ENCODE measurements at regions not wholly inside any gene's neighbourhood (a gene's known extent, or its start where the extent isn't known, plus 50 kb on each side); places are given as distances from the start of the nearest gene placed in this dataset.

DNA sequence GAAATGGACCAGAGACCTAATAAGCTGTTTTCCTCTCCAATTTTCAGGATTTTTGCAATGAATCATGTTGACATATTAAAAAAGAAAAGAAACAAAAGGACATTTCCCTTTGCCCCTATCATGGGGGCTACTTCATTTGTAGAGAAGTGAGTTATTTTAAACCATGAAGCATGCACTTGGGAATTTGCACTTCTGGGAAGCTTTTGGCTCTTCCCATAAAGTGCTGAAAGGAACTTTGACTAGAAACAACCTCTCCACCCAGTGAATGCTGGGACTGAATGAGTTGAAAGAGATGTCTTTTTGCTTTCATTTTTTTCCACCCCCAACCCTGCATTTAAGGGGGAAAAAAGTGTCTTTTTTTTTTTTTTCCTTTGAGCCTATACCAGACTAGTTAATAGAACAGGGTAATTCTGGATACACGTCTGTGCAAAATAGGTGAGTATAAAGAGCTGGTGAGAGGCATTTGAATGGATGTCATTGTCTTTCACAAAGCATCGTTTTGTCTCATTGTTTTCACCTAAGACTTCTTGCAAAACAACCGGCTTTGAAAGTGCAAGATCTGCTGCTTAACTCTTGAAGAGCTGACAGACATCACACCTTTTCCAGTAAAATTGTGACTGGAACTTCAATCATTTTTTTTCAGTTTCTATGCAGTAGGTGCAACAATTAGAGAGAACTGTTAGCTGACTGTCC, 138.7 kb upstream of the BACH2 start:
- DNase-seq (ENCODE audit: low spot score) = no peak

- DNase-seq (ENCODE audit: low spot score) = no peak
Measured at GRCh38 chr6:90434094-90434493, 137.5 kb upstream of the BACH2 start.

DNA sequence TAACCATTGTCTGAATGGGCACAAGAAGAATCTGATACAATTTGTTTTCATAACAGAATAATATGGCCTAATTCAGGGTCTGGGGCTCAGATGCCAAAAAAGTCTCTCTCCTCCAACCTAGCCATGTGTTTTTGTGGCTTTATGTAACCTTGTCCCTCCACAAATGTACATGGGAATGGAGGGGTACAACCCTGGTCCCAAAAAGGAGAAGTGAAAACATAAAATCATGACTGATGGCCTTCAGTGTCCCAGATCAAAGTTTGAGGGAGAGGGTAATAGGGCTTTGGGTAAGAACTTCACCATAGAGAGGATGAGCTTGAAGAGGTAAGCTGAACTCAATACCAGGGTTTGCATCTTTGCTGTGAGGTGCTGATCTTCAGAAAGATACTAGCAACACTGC, 136.3 kb upstream of the BACH2 start:
- no peak for DNase-seq (ENCODE audit: low spot score)

DNA sequence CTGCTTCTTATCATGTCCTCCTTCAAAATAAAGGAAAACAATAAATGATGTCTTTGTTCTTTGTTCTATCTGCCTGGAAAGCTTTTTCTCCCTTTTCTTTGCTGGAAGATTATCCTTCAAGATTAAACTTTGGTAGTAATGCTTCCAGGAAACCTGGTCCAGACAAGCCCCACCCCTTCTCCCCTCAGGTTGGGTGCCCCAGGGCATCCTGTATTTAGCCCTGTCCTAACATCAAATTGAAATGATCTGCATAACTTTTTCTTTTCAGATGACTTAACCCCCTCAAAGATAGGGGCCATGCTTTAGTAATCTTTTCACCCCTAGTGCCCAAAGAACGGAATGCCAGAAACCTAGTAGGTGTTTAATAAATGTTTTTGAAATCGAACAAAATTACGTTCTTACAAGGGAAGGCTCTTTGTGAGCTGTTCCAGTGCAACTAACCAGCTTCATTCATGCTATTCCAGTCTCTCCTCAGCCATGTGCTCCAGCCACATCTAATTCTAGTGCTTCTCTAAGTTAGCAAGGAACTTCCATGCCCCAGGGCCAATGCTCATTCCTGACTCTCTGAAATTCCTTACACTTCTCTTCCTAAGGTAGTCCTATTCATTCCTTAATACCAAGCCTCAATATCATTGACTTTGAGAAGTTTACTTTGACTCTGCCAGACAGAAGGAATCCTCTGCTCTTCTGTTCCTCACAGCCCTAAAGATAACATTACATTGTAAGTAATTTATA, 135.6 kb upstream of the BACH2 start:
- no peak for DNase-seq (ENCODE audit: low spot score)

GRCh38 chr6:90431576-90431975, 134.9 kb upstream of the BACH2 start:
- DNase-seq (ENCODE audit: low spot score) = no peak

DNA sequence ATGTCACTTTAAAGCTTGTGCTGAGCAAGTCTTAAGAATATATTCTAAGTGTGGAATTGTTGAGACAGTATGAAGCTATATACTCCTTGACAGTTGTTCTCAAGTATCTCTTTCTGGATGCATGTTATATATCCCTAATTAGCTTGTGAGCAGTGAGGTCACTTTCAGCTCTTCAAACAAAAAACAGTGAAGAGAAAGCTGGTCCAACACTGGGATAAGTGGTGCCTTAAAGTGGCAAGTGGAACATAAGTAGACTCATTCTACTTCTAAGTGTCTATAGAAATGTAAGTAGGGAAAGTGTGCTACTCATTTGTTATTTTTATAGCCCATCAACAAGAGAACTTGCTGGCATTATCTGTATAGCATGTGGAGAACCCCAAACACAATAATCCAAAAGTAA, 133.1 kb upstream of the BACH2 start:
- no peak for DNase-seq (ENCODE audit: low spot score)

DNA sequence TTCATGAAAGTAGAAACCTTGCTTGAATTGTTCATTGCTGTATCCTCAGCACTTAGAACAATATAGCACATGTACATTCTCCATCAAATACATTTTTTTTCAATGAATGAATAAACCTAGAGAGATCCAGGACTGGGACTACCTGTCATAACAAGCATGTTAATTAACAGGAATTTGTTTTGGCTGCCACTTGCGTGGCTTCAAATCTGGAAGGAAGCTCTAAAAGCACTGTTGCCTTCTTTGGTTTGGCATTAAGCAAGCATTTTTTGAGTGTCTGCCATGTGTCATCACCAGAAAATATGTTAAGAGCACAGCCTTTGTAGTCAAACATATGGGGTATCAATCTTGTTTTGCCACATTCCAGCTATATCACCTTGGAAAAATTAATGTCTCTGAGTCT, 131.9 kb upstream of the BACH2 start:
- no peak for DNase-seq (ENCODE audit: low spot score)

- no peak for DNase-seq (ENCODE audit: low spot score)
Measured at GRCh38 chr6:90425161-90425641, 128.6 kb upstream of the BACH2 start.

DNA sequence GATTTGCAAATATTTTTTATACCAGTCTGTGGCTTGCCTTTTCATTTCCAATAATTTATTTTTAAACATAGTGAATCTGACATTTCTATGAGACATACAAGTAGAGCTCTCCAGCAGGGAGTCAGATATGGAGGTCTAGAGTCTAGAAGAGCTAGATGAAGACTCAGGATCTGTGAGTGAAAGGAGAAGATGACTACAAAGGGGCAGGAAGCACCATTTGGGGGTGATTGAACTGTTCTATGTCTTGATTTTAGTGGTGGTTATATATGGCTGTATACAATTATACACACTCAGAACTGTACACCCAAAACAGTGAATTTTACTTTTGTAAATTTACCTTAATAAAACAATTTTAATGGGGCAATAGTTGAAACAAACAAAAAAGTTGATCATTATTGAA, 127.9 kb upstream of the BACH2 start:
- no peak for DNase-seq (ENCODE audit: low spot score)

GRCh38 chr6:90421666-90422065, 125.0 kb upstream of the BACH2 start:
- no peak for DNase-seq (ENCODE audit: low spot score)

GRCh38 chr6:90420500-90420899, 123.9 kb upstream of the BACH2 start:
- DNase-seq (ENCODE audit: low spot score) = no peak

DNA sequence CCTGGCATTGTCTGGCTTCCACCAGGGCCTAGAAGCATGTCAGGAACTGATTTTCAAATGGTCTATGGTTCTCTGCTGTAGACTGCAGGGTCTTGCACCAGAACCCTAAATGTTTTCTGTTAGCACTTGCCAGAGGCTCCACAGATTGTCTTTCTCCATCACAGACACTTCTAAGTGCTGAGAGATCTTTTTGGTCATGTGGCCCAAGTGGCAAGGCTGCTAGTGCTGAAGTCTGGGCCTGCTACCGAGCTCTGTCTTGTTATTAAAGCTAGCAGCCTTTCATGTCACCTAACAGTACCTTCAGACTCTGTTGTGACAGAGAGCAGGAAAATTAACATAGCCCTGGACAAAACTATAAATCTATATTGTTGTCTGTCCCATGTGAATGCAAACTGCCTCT, 120.7 kb upstream of the BACH2 start:
- no peak for DNase-seq (ENCODE audit: low spot score)

DNA sequence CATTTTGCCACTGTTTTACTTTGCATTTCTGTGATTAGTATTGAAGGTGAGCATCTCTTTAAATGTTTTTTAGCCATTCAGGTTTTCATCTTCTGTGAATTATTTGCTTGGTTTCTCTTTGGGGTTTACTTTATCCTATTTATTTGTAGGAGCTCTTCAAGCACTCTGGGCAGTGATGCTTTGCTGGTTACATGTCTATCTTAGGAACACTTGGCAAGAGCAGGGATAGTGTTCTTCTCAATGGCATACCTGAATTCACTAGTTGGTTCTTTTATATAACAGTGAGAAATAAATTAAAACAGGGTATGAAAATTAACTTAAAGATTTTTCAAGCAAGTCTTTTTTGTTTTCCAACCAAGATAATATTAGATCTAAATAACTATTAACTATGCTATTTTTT, 119.7 kb upstream of the BACH2 start:
- DNase-seq (ENCODE audit: low spot score) = no peak

DNA sequence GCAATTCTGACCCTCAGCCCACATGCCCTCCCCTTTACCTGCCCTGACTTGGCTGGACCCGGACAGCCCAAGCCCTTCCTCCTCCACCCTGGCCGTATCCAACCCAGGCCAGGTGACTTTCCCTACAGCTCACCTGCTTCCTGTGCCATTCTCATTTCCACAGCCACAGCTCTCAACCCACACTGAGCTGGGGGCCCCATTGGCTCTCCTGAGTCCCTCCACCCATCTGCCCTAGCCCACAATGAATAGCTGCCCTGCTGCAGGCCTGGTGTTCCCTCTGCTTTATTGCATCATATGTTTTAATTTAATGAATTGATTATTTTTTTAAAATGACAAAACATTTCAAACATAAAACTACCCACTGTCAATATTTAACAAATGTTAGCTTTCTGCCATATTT, 118.5 kb upstream of the BACH2 start:
- no peak for DNase-seq (ENCODE audit: low spot score)

DNA sequence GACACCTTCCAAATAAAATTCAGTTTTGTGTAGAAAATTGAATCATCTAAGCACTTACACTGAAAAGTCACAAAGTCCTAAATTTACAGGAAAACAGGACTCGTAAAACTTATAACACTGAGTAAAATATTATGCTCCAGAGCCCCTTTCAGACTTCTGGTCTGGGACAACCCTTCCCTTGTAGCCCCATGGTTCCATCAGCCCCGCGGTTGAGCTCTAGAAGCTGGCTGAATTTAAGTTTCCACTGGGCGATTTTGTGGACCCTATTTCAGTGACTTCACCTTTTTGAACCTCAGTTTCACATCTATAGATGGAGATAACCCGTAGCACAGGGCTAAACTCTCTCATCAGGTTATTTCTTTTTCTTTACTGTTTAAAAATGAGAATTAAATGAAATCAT, 117.7 kb upstream of the BACH2 start:
- DNase-seq (ENCODE audit: low spot score) = no peak

DNA sequence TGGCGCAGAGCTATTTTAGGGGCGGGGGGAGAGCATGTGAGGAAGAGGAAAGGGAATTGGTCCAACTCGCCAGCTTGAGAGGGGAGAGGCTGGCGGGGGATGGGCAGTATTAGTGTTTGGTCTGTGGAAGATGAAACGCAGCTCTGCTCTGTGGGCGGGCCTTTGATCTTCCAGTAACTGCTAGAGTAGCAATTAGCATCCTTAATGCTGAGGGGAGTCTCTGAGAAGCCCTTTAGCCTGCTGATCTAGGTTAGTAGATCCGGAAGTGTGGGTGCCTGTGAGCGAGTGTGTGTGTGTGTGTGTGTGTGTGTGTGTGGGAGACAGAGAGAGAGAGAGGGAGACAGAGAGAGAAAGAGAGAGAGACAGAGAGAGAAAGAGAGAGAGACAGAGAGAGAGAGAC, 117.2 kb upstream of the BACH2 start:
- no peak for DNase-seq (ENCODE audit: low spot score)

DNA sequence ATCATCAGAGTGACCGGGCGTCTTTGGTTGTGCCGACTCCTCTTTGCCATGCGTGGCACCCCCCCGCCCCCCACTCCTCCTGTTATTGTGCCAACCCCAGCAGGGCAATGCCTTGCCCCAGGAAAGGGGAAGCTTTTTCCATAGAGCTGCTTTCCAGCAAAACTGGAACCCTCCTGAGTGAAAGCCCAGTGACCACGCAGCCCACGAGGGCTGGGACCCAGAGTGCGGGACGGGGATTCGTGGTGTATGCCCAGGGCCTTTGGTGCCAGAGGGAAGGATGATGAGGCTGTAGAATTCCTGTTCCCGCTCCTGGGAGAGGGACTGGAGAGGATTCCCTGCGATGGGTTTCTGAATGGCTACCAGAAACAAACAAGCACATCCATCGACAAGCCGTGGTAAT, 116.8 kb upstream of the BACH2 start:
- DNase-seq (ENCODE audit: low spot score) = no peak

DNA sequence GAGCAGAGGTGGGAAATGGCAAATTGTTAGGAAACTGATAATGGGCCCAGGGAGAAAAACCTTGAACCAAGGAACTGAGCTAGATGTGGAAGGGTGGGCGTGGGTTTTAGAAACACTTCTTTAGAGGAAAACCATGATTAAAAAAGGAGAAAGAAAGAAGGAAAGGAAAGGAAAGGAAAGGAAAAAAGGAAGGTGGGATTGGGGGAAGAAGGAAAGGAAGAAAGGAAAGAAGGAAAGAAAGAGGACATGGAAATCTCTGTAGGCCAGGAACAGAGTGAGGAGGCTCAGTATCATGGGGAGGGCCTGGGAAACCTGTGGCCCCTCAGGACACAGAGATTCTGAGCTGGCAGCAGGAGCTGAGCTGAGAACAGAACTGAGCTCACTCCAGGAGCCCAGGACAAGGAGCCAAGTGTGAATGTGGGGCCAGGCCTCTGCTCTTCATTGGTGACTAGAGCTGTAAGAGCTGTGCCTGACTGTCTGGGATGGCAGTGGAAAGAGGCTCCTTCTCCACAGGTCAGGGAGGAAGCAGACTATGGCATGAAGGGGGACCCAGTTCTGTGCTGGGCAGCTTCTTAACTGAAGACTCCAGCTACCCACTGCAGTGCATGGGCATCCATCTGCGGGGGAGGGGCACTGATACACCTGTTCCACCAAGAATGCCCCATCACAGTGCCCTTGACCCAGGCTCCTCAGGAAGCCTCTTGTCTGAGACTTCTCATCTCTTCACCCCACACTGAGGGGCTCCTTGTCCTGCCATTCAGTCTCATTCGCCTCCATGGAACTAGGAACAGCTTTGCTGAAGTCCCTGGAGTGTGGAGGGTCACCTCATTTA, 116.1 kb upstream of the BACH2 start:
- no peak for DNase-seq (ENCODE audit: low spot score)

GRCh38 chr6:90411292-90411781, 114.7 kb upstream of the BACH2 start:
- no peak for DNase-seq (ENCODE audit: low spot score)

- no peak for DNase-seq (ENCODE audit: low spot score)
Measured at GRCh38 chr6:90409700-90410099, 113.1 kb upstream of the BACH2 start.

- no peak for DNase-seq (ENCODE audit: low spot score)
Measured at GRCh38 chr6:90406957-90407356, 110.3 kb upstream of the BACH2 start.

GRCh38 chr6:90406142-90406794, 109.6 kb upstream of the BACH2 start:
- DNase-seq (ENCODE audit: low spot score) = no peak
